HG02623 (cell line): ENCODE measurements at regions not wholly inside any gene's neighbourhood (a gene's known extent, or its start where the extent isn't known, plus 50 kb on each side); places are given as distances from the start of the nearest gene placed in this dataset.

Source experiments
- ATAC-seq: cut with Tn5 transposase; IDR thresholded peaks from one replicate; pipeline ENCODE4 v1.9.1; 2021; ENCODE audit warnings: moderate library complexity; ENCODE audit not compliant: unreplicated experiment

DNA sequence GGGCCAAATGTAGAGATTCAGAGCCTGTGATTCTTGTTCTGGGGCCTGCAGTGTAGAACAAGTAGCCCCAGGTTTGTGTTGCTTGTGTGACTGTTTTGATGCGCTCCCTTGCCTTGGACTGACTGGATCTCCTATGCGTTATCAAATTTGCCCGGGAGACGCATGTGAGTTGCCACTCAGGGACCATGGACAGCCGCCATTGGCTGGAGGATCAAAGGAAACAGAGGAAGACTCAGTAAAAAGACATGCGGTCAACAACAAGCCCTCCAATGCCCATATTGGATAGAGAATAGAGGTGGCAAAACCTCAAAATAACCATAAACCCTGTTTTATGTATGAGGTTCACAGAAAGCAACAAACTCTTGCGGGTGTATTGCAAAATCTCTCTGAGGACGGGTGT, 327.5 kb upstream of the IGFBP7 start:
- no peak for ATAC-seq

- no peak for ATAC-seq
These were observed 325.1 kb upstream of the IGFBP7 start for GRCh38 chr4:57435300-57435699.

DNA sequence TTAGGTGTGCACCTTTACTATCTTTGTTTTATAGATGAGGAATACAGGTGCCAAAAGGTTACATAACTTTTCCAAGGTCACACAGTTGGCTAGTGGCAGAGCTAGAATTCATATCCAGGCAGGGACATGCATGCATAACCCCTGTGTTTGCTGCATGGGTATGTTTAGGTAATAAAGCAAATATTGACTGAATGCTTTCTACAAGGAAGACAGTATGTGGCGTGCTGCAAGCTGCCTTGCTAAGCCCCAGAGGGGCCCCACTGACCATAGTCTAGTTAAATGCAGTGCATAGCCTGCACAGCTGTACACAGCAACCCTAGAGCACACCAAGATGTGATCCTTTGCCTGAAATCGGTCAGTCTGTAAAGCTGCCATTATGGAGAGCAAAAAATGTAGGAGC, 320.5 kb upstream of the IGFBP7 start:
- no peak for ATAC-seq

DNA sequence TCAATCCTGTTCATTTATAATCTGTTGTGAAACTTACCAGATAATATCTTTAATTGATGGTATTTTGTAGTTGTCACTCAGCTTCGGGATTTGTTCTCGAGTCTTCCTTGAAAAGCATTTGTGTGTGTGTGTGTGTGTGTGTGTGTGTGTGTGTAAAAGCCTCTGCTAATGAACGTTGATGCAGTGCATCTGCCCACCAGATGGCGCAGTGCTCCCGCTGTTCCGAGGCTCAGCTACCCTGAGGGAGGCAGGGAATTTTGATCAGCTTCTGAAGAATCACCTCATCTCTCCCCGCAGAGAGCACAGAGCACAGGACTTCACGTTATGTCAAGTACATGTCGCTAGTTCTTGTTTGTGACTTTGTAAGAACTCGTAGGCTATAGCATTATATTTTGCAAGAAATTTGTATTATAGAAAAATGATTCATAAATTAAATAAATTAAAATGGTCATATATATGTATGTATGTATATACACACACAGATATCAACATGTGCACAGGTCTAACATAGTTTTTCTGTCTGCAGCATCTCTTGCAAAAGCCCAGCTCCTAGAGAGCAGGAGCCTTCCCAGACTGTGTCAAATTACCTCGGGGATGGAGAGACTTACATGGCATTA, 316.7 kb upstream of the IGFBP7 start:
- peak; percentile 93 for ATAC-seq

GRCh38 chr4:57425610-57426009, 315.4 kb upstream of the IGFBP7 start:
- no peak for ATAC-seq

GRCh38 chr4:57424232-57424897, 314.2 kb upstream of the IGFBP7 start:
- ATAC-seq, result no peak

- no peak for ATAC-seq
These were observed 307.9 kb upstream of the IGFBP7 start for GRCh38 chr4:57418133-57418532.

GRCh38 chr4:57412259-57413054, 302.3 kb upstream of the IGFBP7 start:
- no peak for ATAC-seq

GRCh38 chr4:57410331-57411052, 300.3 kb upstream of the IGFBP7 start:
- ATAC-seq, result no peak

GRCh38 chr4:57405359-57405758, 295.2 kb upstream of the IGFBP7 start:
- ATAC-seq, result no peak

DNA sequence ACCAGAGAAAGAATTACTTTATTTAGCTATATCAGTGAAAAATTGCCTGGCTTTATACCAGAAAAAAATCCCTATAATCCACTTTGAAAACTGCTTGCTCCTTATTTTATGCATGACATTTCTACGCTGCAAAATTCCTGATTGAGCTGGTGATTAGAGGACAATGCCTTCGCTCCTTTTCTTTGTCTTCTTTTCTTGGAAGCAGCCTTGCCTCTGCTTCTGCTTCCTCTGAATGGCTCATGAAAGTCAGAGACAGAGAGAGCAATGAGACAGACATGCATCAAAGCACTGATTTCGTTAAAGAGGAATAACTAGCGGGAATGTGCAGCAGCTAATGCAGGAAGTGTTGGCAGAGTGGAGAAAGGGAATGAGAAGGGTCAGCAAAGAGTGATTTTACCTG, 294.3 kb upstream of the IGFBP7 start:
- ATAC-seq, result no peak

- ATAC-seq, result no peak
These were observed 293.4 kb upstream of the IGFBP7 start for GRCh38 chr4:57403591-57403990.

DNA sequence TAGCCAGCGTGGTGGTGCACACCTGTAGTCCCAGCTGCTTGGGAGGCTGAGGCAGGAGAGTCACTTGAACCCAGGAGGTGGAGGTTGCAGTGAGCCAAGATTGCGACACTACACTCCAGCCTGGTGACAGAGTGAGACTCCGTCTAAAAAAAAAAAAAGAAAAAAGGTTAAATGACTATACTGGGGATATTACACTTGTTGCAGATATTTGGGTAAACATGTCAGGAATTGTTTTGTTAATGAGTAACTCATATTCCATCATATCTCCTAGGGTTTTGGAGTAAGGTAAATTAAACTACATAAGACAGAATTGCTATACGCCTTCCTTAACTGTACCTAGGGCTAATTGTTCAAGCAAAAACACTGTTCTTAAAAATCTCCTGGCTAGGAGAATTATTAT, 291.4 kb upstream of the IGFBP7 start:
- no peak for ATAC-seq

- ATAC-seq, result no peak
These were observed 268.6 kb upstream of the IGFBP7 start for GRCh38 chr4:57378766-57379165.

DNA sequence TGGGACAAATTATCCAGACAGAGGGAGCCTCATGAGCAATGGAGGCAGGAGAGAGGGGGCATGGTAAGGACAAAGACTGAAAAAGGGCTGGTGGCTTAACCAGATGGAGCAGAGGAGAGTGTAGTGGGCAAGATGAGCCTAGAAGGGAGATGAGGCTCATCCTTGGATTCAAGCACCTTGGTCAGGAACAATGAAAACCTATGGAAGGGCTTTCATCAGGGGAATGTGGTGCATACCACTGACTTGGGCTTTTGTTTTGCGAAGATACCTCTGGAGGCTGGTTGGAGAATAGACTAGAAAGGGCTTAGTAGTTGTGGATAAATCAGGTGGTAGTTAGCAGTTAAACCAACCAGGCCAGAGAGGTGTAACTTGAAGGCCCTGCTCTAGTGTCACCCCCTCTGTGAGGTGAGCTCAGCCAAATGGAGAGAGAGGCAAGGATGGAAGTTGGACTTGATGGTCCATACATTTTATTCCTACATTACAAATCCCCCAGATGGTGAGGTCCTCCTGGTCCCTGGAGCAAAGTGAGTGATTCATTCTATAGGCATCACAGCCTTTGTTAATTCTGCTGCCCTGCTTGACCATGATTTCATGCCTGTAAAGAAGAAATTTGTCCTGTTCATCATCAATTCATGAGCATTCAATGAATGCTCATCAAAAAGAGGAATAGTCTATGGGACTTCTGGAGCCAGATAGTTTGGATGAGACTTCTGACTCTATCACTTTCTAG, 264.8 kb upstream of the IGFBP7 start:
- ATAC-seq, result no peak

- no peak for ATAC-seq
These were observed 263.8 kb upstream of the IGFBP7 start for GRCh38 chr4:57373991-57374390.

DNA sequence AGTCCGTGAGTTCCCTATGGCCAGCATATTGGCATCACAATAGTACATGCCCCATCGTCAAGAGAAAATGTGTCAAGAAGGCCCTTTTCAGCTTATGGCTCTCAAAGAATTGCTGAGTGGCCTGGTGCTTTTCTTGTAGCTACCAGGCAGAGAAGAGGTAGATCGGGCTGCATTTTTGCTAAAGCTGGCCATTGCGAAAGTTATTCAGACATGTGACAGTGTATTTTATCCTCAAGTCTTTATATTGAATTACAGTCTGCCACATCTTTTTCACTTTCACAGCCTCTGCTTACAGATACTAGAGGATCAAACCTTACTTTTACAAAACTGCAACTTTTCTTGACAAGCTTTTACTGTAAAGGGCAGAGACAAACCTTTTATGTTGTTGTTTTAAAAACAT, 261.5 kb upstream of the IGFBP7 start:
- no peak for ATAC-seq

- ATAC-seq, result no peak
These were observed 260.5 kb upstream of the IGFBP7 start for GRCh38 chr4:57370691-57371090.

GRCh38 chr4:57369446-57369845, 259.3 kb upstream of the IGFBP7 start:
- no peak for ATAC-seq

GRCh38 chr4:57364255-57364654, 254.1 kb upstream of the IGFBP7 start:
- no peak for ATAC-seq

GRCh38 chr4:57363346-57363745, 253.2 kb upstream of the IGFBP7 start:
- no peak for ATAC-seq
